Activated CD4-positive, alpha-beta memory T cell treated with anti-CD3 and anti-CD28 coated beads for 36 hours (primary cell): ENCODE measurements at regions not wholly inside any gene's neighbourhood (a gene's known extent, or its start where the extent isn't known, plus 50 kb on each side); places are given as distances from the start of the nearest gene placed in this dataset.

Experiments used
- CTCF ChIA-PET: fragments of 350-600 bp; sonication (Branson Sonifier 250); formaldehyde crosslinking; loops from one replicate; lab custom pipeline; 2021; ENCODE audit warnings: antibody characterized with exemption, inconsistent platforms; lab: Charles Lee
- POLR2A ChIA-PET: fragments of 350-600 bp; sonication (Branson Sonifier 250); formaldehyde crosslinking; loops from one replicate; lab custom pipeline; 2021; ENCODE audit warnings: antibody characterized with exemption; lab: Charles Lee
- DNase-seq: peaks from one replicate; pipeline ENCODE4 v3.0.0-alpha.2; 2020
- H3K27ac Mint-ChIP-seq: one replicate; pipeline ENCODE4 v1.8.0; 2021; ENCODE audit warnings: mixed read lengths
- H3K27me3 Mint-ChIP-seq: one replicate; pipeline ENCODE4 v1.8.0; 2021; ENCODE audit warnings: mixed read lengths
- H3K36me3 Mint-ChIP-seq: one replicate; pipeline ENCODE4 v1.8.0; 2021; ENCODE audit warnings: mixed read lengths
- H3K4me1 Mint-ChIP-seq: one replicate; pipeline ENCODE4 v1.8.0; 2021; ENCODE audit warnings: low read depth, mixed read lengths
- H3K4me3 Mint-ChIP-seq: one replicate; pipeline ENCODE4 v1.8.0; 2021; ENCODE audit warnings: mild to moderate bottlenecking, mixed read lengths
- H3K9me3 Mint-ChIP-seq: one replicate; pipeline ENCODE4 v1.8.0; 2021; ENCODE audit warnings: mixed read lengths
- intact Hi-C: fragments of 100-400 bp; cut with micrococcal nuclease; formaldehyde crosslinking; loops from one replicate; pipeline ENCODE4 v1.15.1; 2023

DNA sequence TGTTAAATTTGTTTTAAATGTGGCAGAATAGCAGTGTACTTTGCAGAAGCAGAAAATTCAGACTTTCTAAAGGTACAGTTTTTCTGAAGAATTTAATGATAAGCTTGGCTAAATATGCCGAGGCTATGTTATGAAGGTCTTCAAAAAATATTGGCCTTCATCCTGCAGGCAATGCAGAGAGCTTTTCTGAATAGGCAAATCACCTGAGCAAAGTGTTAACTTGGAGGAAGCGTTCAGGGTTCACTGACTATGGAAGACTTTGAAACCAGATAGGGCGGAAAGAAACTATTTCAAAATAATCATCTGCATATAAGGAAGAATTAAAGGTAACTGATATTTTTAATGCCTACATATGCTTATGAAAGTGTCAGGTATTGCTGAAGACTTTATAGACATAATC is 133.7 kb upstream of the SETBP1 start:
- no peaks in the 10 kb centered on the region for H3K27me3 Mint-ChIP-seq
- no peaks in the 10 kb centered on the region for H3K36me3 Mint-ChIP-seq
- DNase-seq, result no peak
- H3K27ac Mint-ChIP-seq, result no peak overlapping the region
- ChIA-PET POLR2A (no interaction called here), CTCF (no interaction called here)
- H3K4me3 Mint-ChIP-seq, result no peak overlapping the region
- H3K9me3 Mint-ChIP-seq, result no peaks in the 10 kb centered on the region
- intact Hi-C loops, result loop anchor here (5.0 kb wide), 1 partner anchor 185 kb away; no protein-coding TSS in a partner anchor
- no peaks in the 10 kb centered on the region for H3K4me1 Mint-ChIP-seq

DNA sequence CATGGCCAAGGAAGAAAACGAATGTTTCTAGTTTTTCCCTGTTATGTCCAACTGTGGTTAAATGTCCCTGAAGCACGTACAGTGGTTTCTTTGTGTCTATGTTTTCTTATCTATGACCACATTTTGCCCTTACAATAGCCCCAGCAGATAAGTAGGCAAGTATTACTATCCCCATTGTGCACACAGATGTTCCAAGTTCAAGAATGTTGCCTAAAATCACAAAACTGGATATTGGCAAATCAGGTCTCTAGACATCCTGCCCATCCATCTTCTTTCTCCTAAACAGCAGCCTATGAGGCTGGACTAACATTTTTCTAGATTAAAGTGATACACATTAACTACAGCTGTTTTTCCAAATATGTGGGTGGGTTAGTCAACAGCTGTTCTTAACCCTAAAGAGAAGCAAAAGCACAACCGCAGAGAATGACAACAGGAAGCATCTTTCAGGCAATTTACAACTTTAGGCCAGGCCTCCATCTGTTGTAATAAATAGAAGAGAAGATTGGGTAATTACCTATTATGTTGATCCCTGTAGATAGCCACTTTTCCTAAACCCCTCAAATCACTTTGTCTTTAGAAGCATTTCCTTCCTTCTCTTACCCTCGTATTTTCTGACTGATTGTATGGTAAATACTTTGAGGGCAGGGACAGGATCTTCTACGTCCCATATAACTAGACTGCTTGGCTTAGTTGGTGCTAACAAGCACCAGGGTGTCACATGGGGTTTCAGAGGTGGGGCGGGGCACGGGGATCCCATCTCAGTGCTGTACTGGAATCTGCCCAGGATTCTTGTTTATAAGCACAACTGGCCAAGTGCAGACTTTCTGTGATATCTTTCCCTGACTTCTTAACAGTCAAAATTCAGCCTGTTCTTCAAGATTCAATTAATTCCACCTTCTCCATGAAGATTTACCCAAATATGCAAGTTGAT is 132.1 kb upstream of the SETBP1 start:
- no peak for DNase-seq
- Mint-ChIP-seq H3K27me3 (no peaks in the 10 kb centered on the region), H3K9me3 (no peaks in the 10 kb centered on the region), H3K4me3 (no peak overlapping the region), H3K4me1 (no peaks in the 10 kb centered on the region), H3K27ac (no peak overlapping the region), H3K36me3 (no peaks in the 10 kb centered on the region)
- POLR2A ChIA-PET, result no interaction called here
- intact Hi-C loops, result loop anchor here (5.0 kb wide), 1 partner anchor 186 kb away; no protein-coding TSS in a partner anchor
- CTCF ChIA-PET, result no interaction called here

DNA sequence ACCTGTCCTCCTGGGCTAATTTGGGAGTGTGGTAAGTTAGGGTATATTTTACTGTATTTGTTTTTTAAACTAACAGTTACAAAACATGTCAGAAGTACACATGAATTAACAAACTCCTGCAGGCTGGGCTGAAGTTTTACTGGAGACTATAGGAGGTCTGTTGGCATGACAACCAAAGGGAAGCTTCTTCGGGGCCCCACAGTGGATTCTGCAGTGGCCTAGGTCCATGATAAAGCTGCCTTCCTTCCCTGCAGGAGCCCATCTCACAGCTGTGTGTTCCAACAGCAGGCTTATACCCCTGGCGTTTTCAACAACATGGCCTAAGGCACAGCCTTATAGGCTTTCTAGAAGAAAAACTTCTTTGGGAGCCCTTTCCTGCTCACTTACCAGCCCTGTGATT is 128.0 kb upstream of the SETBP1 start:
- no peak for DNase-seq
- H3K4me1 Mint-ChIP-seq, result no peaks in the 10 kb centered on the region
- no peaks in the 10 kb centered on the region for H3K36me3 Mint-ChIP-seq
- H3K27me3 Mint-ChIP-seq, result no peaks in the 10 kb centered on the region
- no peak overlapping the region for H3K4me3 Mint-ChIP-seq
- intact Hi-C loops, result no loop called here
- H3K27ac Mint-ChIP-seq, result no peak overlapping the region
- no peaks in the 10 kb centered on the region for H3K9me3 Mint-ChIP-seq
- ChIA-PET CTCF (no interaction called here), POLR2A (no interaction called here)

DNA sequence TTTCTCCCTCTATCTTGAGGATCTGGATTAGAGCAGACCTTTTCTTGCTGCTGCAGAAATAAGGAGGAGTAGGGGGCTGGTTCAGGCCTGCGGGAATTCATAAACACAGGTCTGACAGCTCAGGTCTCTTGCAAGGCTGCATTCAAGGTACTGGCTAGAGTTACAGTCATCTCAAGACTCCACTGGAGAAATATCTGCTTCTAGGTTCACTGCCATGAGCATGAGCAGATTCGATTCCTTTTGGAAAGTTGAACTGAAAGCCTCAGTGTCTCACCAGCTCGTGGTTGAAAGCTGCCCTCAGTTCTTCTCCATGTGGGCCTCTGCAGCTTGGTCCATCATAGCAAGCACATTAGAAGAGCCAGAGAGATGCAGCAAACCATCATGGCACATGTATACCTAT is 124.4 kb upstream of the SETBP1 start:
- H3K27ac Mint-ChIP-seq, result no peak overlapping the region
- ChIA-PET CTCF (no interaction called here), POLR2A (no interaction called here)
- H3K27me3 Mint-ChIP-seq, result no peaks in the 10 kb centered on the region
- no peak overlapping the region for H3K4me3 Mint-ChIP-seq
- no peak for DNase-seq
- no peaks in the 10 kb centered on the region for H3K4me1 Mint-ChIP-seq
- no peaks in the 10 kb centered on the region for H3K36me3 Mint-ChIP-seq
- intact Hi-C loops, result no loop called here
- H3K9me3 Mint-ChIP-seq, result no peaks in the 10 kb centered on the region

DNA sequence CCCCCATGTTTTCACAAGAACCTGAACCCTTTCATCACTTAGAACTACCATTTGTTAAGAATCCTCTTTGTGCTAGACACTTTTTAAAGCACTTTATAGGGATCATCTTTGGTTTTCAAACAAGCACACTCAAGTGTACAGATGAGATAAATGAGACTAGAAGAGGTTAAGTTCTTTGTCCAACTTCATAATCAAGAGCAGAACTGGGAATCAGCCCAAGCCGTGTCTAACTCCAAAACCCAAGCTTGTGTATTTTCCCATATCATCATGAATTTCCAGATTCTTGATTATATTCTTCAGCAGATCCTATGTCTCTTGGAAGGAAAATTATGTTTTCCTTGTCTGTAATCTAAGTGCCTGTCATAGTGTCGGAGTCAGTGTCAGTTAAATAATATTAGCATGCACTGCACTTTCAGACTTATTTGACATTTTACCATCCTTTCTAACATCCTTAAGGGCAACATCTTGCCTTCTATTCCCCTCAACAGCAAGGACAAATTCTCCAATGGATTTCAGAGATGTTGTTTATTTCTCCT is 123.0 kb upstream of the SETBP1 start:
- POLR2A ChIA-PET, result no interaction called here
- H3K27me3 Mint-ChIP-seq, result no peaks in the 10 kb centered on the region
- no peaks in the 10 kb centered on the region for H3K36me3 Mint-ChIP-seq
- H3K9me3 Mint-ChIP-seq, result no peaks in the 10 kb centered on the region
- intact Hi-C loops, result no loop called here
- CTCF ChIA-PET, result no interaction called here
- no peak overlapping the region for H3K27ac Mint-ChIP-seq
- no peak for DNase-seq
- H3K4me3 Mint-ChIP-seq, result no peak overlapping the region
- no peaks in the 10 kb centered on the region for H3K4me1 Mint-ChIP-seq

DNA sequence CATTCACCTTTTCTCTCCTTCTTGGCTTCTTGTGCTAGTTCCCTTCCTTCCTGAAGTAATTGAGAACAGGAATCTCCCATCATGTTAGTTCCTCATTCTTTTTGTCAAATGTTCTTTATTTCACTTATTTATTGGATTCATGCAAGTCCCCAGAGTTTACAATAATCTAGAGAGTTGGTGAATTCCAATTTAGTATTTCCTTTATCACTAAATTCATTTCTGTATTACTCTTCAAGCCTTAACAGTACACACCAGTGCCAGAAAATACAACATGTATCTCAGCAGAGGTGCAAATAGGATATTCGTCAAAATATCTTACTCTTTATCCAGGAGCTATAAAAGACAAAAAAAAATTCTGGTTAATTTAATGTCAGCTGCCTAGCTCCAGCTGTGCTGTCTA is 121.9 kb upstream of the SETBP1 start:
- ChIA-PET CTCF (no interaction called here), POLR2A (no interaction called here)
- no peaks in the 10 kb centered on the region for H3K4me1 Mint-ChIP-seq
- H3K36me3 Mint-ChIP-seq, result no peaks in the 10 kb centered on the region
- intact Hi-C loops, result no loop called here
- no peak overlapping the region for H3K4me3 Mint-ChIP-seq
- DNase-seq, result no peak
- H3K27me3 Mint-ChIP-seq, result peaks cover 1% of the 10 kb centered on the region
- no peaks in the 10 kb centered on the region for H3K9me3 Mint-ChIP-seq
- no peak overlapping the region for H3K27ac Mint-ChIP-seq

DNA sequence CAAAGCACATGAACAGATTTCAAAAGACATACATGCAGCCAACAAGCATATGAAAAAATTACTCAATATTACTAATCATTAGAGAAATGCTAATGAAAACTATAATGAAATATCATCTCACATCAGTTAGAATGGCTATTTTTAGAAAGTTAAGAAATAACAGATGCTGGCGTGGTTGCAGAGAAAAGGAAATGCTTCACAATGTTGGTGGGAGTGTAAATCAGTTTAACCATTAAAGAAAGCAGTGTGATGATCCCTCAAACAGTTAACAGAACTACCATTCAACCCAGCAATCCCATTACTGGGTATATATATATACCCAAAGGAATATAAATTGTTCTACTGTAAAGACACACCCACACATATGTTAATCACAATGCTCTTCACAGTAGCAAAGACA is 117.7 kb upstream of the SETBP1 start:
- ChIA-PET POLR2A (no interaction called here), CTCF (no interaction called here)
- Mint-ChIP-seq H3K4me3 (no peak overlapping the region), H3K36me3 (no peaks in the 10 kb centered on the region), H3K27me3 (peaks cover 1% of the 10 kb centered on the region), H3K27ac (no peak overlapping the region), H3K9me3 (no peaks in the 10 kb centered on the region), H3K4me1 (no peaks in the 10 kb centered on the region)
- DNase-seq, result no peak
- intact Hi-C loops, result no loop called here

DNA sequence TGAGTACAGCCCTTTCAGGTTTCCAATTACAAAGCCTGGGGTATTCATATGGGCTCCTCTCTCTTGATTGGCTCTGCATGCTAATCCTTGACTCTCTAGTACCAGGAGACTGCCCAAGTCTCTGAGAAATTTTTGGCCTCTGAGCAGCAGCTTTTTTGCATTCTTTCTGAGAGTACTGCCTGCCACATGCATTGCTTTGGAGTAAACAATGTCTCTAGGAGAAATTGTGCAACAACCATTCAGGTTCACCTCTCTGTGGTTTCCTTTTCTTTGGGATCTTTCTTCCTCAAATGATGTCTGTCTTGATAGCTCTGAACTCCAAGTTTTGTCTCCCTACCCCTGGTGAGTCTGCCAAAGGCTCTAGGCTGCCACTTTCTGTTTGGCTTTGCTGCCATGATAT is 115.8 kb upstream of the SETBP1 start:
- no peaks in the 10 kb centered on the region for H3K36me3 Mint-ChIP-seq
- no peak overlapping the region for H3K4me3 Mint-ChIP-seq
- intact Hi-C loops, result no loop called here
- no peaks in the 10 kb centered on the region for H3K9me3 Mint-ChIP-seq
- H3K27ac Mint-ChIP-seq, result no peak overlapping the region
- ChIA-PET CTCF (no interaction called here), POLR2A (no interaction called here)
- no peak for DNase-seq
- H3K4me1 Mint-ChIP-seq, result no peaks in the 10 kb centered on the region
- peaks cover 3% of the 10 kb centered on the region for H3K27me3 Mint-ChIP-seq

DNA sequence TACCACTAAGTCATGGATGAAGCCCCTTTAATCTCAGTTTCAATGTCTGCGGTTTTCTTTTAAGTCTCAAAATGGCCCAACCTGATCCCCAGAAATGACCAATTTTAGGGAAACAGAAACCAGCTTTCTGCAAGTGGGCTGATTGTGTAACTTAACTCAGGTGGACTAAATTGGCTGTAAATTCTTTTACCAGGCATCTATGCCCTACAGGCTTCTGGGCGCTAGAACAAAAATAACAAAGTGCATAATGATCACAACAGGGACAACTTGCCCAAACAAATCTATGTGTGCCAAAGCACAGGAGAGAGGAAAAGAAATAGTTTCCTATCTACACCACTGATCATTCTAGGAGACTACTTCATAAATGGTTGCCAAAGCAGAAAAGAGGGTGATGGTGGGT is 112.3 kb upstream of the SETBP1 start:
- no peaks in the 10 kb centered on the region for H3K4me1 Mint-ChIP-seq
- intact Hi-C loops, result no loop called here
- H3K4me3 Mint-ChIP-seq, result no peak overlapping the region
- peaks cover 4% of the 10 kb centered on the region for H3K27me3 Mint-ChIP-seq
- ChIA-PET CTCF (interaction anchor here (1.1 kb wide), 1 partner anchor 11 kb away, joined by 5 read pairs; no protein-coding TSS in a partner anchor), POLR2A (no interaction called here)
- H3K9me3 Mint-ChIP-seq, result no peaks in the 10 kb centered on the region
- no peaks in the 10 kb centered on the region for H3K36me3 Mint-ChIP-seq
- no peak for DNase-seq
- H3K27ac Mint-ChIP-seq, result no peak overlapping the region

DNA sequence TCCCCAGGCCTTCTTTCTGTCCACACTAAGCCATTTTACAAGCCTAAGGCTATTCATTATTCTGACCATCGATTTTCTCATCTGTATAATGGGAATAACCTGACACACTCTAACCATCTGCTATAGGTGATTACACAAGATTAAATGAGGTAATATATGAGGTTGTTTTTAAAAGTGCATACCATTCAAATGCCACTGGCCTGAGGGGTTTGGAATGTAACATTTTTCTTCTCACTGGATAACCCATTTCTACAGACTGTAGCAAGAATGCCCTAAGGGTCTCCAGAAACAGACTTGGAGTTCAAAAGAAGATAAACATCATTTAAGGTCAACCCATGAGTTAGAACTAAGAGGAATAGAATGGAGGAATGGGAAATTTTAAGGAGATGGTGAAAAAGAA is 111.7 kb upstream of the SETBP1 start:
- CTCF ChIA-PET, result no interaction called here
- no peaks in the 10 kb centered on the region for H3K36me3 Mint-ChIP-seq
- peaks cover 4% of the 10 kb centered on the region for H3K27me3 Mint-ChIP-seq
- intact Hi-C loops, result no loop called here
- H3K9me3 Mint-ChIP-seq, result no peaks in the 10 kb centered on the region
- H3K4me3 Mint-ChIP-seq, result no peak overlapping the region
- no peak for DNase-seq
- POLR2A ChIA-PET, result no interaction called here
- no peaks in the 10 kb centered on the region for H3K4me1 Mint-ChIP-seq
- no peak overlapping the region for H3K27ac Mint-ChIP-seq

DNA sequence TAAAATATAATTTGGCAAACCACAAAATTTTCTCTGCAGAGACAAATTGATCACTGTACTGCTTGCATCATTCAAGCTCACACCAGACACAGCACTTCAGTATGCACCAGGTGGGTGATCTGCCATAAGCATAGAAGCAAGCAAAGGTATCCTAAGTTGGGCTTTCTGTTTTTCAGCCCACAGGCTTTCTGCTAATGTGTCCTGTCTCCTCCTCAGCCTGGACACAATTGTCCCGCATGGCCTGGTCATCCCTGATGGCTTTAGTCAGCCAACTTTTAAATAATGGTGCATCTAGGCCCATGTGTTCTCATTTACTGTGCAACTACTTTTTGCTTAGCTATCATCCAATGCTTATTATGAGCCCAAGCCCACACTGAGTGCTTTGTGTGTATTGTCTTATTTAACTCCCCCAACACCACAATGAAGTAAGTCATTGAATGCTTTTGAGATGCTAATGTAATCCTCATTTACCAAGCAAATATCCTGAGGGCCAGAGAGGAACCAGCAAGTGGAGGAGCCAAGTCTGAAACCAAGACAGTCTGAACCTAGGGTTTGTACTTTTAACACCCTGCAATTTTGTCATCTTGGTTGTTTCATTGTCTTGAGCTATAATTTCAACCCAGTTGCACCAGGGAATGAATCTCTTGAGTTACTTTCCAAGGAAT is 111.2 kb upstream of the SETBP1 start:
- no peak overlapping the region for H3K4me3 Mint-ChIP-seq
- POLR2A ChIA-PET, result no interaction called here
- CTCF ChIA-PET, result interaction anchor here (0.7 to 1.0 kb wide), 4 partner anchors 9 to 643 kb away, joined by 3 to 4 read pairs (median 3); no protein-coding TSS in a partner anchor
- no peak overlapping the region for H3K27ac Mint-ChIP-seq
- DNase-seq, result no peak
- no peaks in the 10 kb centered on the region for H3K36me3 Mint-ChIP-seq
- H3K9me3 Mint-ChIP-seq, result no peaks in the 10 kb centered on the region
- H3K4me1 Mint-ChIP-seq, result no peaks in the 10 kb centered on the region
- intact Hi-C loops, result no loop called here
- H3K27me3 Mint-ChIP-seq, result peaks cover 4% of the 10 kb centered on the region

DNA sequence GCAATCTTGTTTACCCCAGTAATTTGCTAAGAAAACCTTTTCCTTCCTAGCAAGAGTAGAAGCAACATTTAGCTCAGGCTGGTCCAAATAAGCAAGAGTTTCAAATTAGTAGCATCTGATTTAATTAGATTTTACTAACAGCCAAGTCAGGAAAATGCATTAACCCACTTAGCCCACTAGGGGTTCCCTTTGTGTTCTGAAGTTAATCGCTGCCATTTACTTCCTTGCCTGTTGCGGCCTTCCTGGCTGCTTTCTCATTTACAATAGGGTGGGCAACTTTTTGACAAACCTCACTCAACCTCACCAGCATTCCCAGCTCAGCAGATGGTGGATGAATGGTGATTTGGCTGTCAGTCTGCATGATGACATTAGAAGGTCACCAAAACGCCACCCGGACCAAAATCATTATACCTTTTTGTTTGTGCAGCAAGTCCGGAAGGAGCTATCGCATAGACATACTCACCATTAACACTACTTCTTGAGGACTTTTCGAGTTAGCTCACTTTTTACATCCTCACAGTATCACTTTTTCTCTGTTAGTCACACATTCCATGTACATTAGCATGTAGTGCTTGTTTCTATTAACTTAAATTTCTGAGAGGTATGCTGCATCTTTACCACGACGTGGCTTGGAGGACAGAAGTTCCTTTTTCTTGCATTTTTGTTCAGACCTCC is 101.5 kb upstream of the SETBP1 start:
- no peaks in the 10 kb centered on the region for H3K36me3 Mint-ChIP-seq
- intact Hi-C loops, result loop anchor here (2.0 kb wide), 1 partner anchor 634 kb away; no protein-coding TSS in a partner anchor
- no peaks in the 10 kb centered on the region for H3K9me3 Mint-ChIP-seq
- H3K27me3 Mint-ChIP-seq, result peaks cover 2% of the 10 kb centered on the region
- no peak for DNase-seq
- ChIA-PET CTCF (interaction anchor here (0.6 to 2.3 kb wide), 7 partner anchors 9 to 634 kb away, joined by 3 to 7 read pairs (median 3); no protein-coding TSS in a partner anchor), POLR2A (no interaction called here)
- H3K4me1 Mint-ChIP-seq, result no peaks in the 10 kb centered on the region
- H3K27ac Mint-ChIP-seq, result no peak overlapping the region
- H3K4me3 Mint-ChIP-seq, result no peak overlapping the region
